Fibroblast of lung (primary cell): ENCODE measurements at regions not wholly inside any gene's neighbourhood (a gene's known extent, or its start where the extent isn't known, plus 50 kb on each side); places are given as distances from the start of the nearest gene placed in this dataset.

Source experiments
- CTCF ChIP-seq, 2 donors: IDR thresholded peaks in 1 of 2; conservative IDR thresholded peaks in 1 of 2; 1 replicate in 1 of 2; 2 replicates in 1 of 2; pipeline ENCODE4 v1.5.1; 2011 to 2012; ENCODE audit warnings: low read length in 2 of 2, control low read depth in 1 of 2, inconsistent platforms in 1 of 2, low read depth in 1 of 2, mild to moderate bottlenecking in 1 of 2
- EZH2 ChIP-seq: IDR thresholded peaks from 2 replicates; pipeline ENCODE4 v1.5.1; 2012; ENCODE audit warnings: low read length, control low read depth, mild to moderate bottlenecking; ENCODE audit errors: missing control alignments

GRCh38 chr2:166716968-166717367 is 171.3 kb upstream of the XIRP2 start:
- TF ChIP-seq CTCF (conservative IDR thresholded peaks at IDR 0.05 in 1 of 2, IDR thresholded peaks at IDR 0.05 in 1 of 2; ENCODE audit: low read depth in 1 of 2, low read length in 2 of 2): no peak
- TF ChIP-seq EZH2: no peak
